Astrocyte (in vitro differentiated cells and primary cell): ENCODE measurements at regions not wholly inside any gene's neighbourhood (a gene's known extent, or its start where the extent isn't known, plus 50 kb on each side); places are given as distances from the start of the nearest gene placed in this dataset.

Experiments
- EZH2 ChIP-seq: IDR thresholded peaks from 2 replicates; pipeline ENCODE4 v1.6.1; 2012; ENCODE audit warnings: mild to moderate bottlenecking, low read length, inconsistent platforms; ENCODE audit not compliant: insufficient read depth
- TF ChIP-seq, protein P1 (sequence below): IDR thresholded peaks from 2 replicates; pipeline ENCODE4 v1.5.1; 2011; ENCODE audit warnings: low read depth, mild to moderate bottlenecking, inconsistent platforms, low read length, moderate library complexity; ENCODE audit not compliant: insufficient read depth

DNA sequence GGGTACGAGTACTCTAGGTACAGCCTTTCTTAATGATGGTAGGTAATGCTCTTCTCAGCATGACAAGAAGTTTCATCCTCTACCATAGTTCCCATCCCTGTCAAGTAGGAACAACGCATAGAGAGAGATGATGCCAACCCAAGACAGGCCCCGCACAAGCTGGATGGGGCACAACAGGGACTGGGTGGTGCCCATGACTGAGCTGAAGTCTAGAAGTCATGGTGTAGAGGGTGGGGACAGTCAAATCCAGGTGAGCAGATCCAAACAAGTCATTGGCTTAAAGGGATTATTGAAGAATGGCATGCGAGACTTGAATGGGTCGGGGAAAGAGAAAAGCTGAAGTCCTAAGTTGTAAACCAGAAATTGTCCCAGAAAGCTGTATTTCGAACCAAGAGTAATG, 84.2 kb upstream of the MDM1 start:
- TF ChIP-seq, protein P1, sequence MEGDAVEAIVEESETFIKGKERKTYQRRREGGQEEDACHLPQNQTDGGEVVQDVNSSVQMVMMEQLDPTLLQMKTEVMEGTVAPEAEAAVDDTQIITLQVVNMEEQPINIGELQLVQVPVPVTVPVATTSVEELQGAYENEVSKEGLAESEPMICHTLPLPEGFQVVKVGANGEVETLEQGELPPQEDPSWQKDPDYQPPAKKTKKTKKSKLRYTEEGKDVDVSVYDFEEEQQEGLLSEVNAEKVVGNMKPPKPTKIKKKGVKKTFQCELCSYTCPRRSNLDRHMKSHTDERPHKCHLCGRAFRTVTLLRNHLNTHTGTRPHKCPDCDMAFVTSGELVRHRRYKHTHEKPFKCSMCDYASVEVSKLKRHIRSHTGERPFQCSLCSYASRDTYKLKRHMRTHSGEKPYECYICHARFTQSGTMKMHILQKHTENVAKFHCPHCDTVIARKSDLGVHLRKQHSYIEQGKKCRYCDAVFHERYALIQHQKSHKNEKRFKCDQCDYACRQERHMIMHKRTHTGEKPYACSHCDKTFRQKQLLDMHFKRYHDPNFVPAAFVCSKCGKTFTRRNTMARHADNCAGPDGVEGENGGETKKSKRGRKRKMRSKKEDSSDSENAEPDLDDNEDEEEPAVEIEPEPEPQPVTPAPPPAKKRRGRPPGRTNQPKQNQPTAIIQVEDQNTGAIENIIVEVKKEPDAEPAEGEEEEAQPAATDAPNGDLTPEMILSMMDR: no peak
- TF ChIP-seq EZH2: no peak
